Vagina (tissue), 2 donors: ENCODE measurements at regions not wholly inside any gene's neighbourhood (a gene's known extent, or its start where the extent isn't known, plus 50 kb on each side); places are given as distances from the start of the nearest gene placed in this dataset.
"Not testable (repeated sequence)": the region's sequence is repeated elsewhere in the genome, so short reads cannot be mapped to it uniquely, and the experiment has no call there.

Experiments used
- DNase-seq, 2 donors: peaks; one replicate each; pipeline ENCODE4 v3.0.0-alpha.2; 2017; ENCODE audit errors: extremely low spot score in 2 of 2
- H3K27ac ChIP-seq: fragments of 200-600 bp; sonication (generic); one replicate; pipeline ENCODE4 v1.5.1; 2019
- H3K27me3 ChIP-seq: fragments of 200-600 bp; sonication (generic); one replicate; pipeline ENCODE4 v1.5.1; 2019
- H3K36me3 ChIP-seq, 2 donors: fragments of 200-600 bp; sonication (generic); one replicate each; pipeline ENCODE4 v1.5.1; 2017 to 2019
- H3K4me1 ChIP-seq: fragments of 200-600 bp; sonication (generic); one replicate; pipeline ENCODE4 v1.5.1; 2019
- H3K4me3 ChIP-seq, 2 donors: fragments of 200-600 bp; sonication (generic); 1 replicate in 1 of 2; 2 replicates in 1 of 2; pipeline ENCODE4 v1.5.1; 2016 to 2019
- H3K9me3 ChIP-seq: fragments of 200-600 bp; sonication (generic); one replicate; pipeline ENCODE4 v1.5.1; 2019
- POLR2A ChIP-seq, 2 donors: fragments of 450-650 bp; IDR thresholded peaks; one replicate each; pipeline ENCODE4 v1.6.1; 2017; ENCODE audit warnings: antibody characterized with exemption in 2 of 2, mild to moderate bottlenecking in 2 of 2, moderate library complexity in 2 of 2
- POLR2AphosphoS5 ChIP-seq, 2 donors: sonication (generic); formaldehyde crosslinking; IDR thresholded peaks; one replicate each; pipeline ENCODE4 v1.9.0; 2017; ENCODE audit warnings: antibody characterized with exemption in 2 of 2, mild to moderate bottlenecking in 2 of 2, low read depth in 1 of 2; ENCODE audit not compliant: insufficient read depth in 1 of 2
- intact Hi-C: fragments of 100-400 bp; cut with DNase I; formaldehyde crosslinking; loops from one replicate; pipeline ENCODE4 v1.15.1; 2023
- TF ChIP-seq, protein P1 (sequence below), 3 experiments: fragments of 450-650 bp in 2 of 3; fragments of 200-600 bp in 1 of 3; sonication (generic) in 1 of 3; IDR thresholded peaks; one replicate each; pipeline ENCODE4 v1.5.1; 2017 to 2019; ENCODE audit warnings: antibody characterized with exemption in 3 of 3, mild to moderate bottlenecking in 2 of 3, moderate library complexity in 2 of 3

DNA sequence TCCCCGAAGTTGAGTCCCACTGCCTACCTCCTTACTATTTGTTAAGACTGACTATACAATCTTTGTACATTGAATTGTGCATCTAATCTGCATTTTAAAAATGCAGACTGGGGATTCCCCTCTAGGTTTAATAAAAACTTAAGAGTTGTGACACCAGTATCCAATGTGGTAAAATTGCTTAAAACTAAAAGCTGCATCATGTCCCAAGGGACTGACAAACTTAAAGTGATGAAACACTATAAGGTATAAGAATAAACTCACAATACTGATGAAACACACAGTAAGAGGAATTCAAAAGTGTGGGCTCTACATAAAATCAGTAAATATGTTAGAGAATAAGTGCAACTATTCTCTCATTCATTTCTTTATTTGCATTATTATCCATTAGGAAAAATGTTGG lies 1905.1 kb downstream of the MAT2B start:
- no peaks in the 10 kb centered on the region for H3K9me3 ChIP-seq

DNA sequence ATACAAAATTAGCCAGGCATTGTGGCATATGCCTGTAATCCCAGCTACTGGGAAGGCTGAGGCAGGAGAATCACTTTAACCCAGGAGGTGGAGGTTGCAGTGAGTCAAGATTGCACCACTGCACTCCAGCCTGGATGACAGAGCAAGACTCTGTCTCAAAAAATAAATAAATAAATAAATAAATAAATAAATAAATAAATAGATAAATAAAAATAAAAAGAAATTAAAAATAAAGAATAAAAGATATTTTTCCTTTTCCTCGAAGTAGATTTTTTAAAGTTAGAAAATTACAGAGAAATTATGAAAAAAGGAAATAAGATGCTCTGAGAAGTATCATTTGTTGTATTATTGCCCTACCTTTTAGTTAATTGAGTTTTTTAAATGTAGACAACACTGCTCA lies 1906.1 kb downstream of the MAT2B start:
- H3K4me1 ChIP-seq, intact Hi-C loops, H3K9me3 ChIP-seq: not testable (repeated sequence)

More for the DNA sequence above, 1905.1 kb downstream of the MAT2B start:
- no peaks in the 10 kb centered on the region for H3K4me1 ChIP-seq
- DNase-seq, result no peak
- H3K4me3 ChIP-seq, result no peak overlapping the region
- intact Hi-C loops, result no loop called here
- no peak overlapping the region for H3K27ac ChIP-seq
- no peaks in the 10 kb centered on the region for H3K36me3 ChIP-seq
- no peaks in the 10 kb centered on the region for H3K27me3 ChIP-seq
- no peak for TF ChIP-seq POLR2AphosphoS5 (IDR thresholded peaks at IDR 0.05; ENCODE audit: insufficient read depth in 1 of 2, low read depth in 1 of 2)
- no peak for TF ChIP-seq POLR2A (IDR thresholded peaks at IDR 0.05)
- TF ChIP-seq, protein P1, sequence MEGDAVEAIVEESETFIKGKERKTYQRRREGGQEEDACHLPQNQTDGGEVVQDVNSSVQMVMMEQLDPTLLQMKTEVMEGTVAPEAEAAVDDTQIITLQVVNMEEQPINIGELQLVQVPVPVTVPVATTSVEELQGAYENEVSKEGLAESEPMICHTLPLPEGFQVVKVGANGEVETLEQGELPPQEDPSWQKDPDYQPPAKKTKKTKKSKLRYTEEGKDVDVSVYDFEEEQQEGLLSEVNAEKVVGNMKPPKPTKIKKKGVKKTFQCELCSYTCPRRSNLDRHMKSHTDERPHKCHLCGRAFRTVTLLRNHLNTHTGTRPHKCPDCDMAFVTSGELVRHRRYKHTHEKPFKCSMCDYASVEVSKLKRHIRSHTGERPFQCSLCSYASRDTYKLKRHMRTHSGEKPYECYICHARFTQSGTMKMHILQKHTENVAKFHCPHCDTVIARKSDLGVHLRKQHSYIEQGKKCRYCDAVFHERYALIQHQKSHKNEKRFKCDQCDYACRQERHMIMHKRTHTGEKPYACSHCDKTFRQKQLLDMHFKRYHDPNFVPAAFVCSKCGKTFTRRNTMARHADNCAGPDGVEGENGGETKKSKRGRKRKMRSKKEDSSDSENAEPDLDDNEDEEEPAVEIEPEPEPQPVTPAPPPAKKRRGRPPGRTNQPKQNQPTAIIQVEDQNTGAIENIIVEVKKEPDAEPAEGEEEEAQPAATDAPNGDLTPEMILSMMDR (IDR thresholded peaks at IDR 0.05), result no peak

DNA sequence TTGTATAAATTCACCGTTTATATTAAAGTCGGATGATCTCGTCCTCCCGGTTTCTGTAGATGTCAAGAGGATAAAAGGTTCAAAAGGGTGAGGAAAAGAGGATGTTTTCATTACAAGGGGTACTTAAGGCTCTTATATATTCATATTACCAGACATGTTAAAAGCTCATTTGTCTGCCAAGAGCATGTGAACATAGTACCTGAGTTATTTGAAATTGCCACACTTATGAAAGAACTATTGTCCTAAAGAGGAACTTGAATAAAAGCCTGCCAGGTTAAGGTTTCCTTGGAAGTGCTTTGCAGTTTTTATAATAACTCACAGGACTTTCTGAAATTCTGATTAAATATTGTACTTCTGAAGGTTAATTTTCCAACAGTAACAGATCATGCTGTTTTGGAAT lies 1915.1 kb downstream of the MAT2B start:
- H3K36me3 ChIP-seq, result no peaks in the 10 kb centered on the region

More for the DNA sequence above, 1906.1 kb downstream of the MAT2B start:
- not testable (repeated sequence) for H3K27me3 ChIP-seq, H3K36me3 ChIP-seq, DNase-seq, H3K4me3 ChIP-seq, H3K27ac ChIP-seq

DNA sequence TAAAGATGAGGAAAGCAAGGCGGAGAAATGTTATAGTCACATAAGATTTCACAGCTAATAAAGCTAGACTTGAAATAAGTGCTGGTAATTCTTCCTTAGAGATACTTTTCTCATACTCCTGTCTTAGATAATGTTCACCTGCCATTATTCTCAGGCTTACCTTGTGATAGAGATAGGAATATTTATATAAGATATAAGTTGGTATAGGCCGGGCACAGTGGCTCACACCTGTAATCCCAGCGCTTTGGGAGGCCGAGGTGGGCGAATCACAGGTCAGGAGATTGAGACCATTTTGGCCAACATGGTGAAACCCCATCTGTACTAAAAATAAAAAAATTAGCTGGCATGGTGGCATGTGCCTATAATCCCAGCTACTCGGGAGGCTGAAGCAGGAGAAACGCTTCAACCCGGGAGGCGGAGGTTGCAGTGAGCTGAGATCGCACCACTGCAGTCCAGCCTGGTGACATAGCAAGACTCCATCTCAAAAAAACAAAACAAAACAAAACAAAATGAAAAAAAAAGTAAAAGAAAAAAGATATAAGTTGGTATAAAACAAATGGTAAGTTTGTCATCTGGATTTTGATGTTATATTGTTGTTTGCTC lies 1918.4 kb downstream of the MAT2B start:
- no peak overlapping the region for H3K4me3 ChIP-seq
- no peaks in the 10 kb centered on the region for H3K36me3 ChIP-seq
- intact Hi-C loops, result no loop called here
- DNase-seq, result no peak
- H3K27ac ChIP-seq, result no peak overlapping the region
- TF ChIP-seq POLR2AphosphoS5 (IDR thresholded peaks at IDR 0.05; ENCODE audit: insufficient read depth in 1 of 2, low read depth in 1 of 2), result no peak
- TF ChIP-seq POLR2A (IDR thresholded peaks at IDR 0.05), result no peak
- TF ChIP-seq, protein P1 (IDR thresholded peaks at IDR 0.05), result no peak
- H3K4me1 ChIP-seq, result no peaks in the 10 kb centered on the region
- no peaks in the 10 kb centered on the region for H3K27me3 ChIP-seq
- H3K9me3 ChIP-seq, result no peaks in the 10 kb centered on the region

More for the DNA sequence above, 1915.1 kb downstream of the MAT2B start:
- no peak overlapping the region for H3K4me3 ChIP-seq
- no peak overlapping the region for H3K27ac ChIP-seq
- TF ChIP-seq POLR2AphosphoS5 (IDR thresholded peaks at IDR 0.05; ENCODE audit: insufficient read depth in 1 of 2, low read depth in 1 of 2), result no peak
- TF ChIP-seq POLR2A (IDR thresholded peaks at IDR 0.05), result no peak
- TF ChIP-seq, protein P1 (IDR thresholded peaks at IDR 0.05), result no peak
- no peaks in the 10 kb centered on the region for H3K27me3 ChIP-seq
- intact Hi-C loops, result no loop called here
- H3K4me1 ChIP-seq, result no peaks in the 10 kb centered on the region
- H3K9me3 ChIP-seq, result no peaks in the 10 kb centered on the region
- DNase-seq, result no peak

DNA sequence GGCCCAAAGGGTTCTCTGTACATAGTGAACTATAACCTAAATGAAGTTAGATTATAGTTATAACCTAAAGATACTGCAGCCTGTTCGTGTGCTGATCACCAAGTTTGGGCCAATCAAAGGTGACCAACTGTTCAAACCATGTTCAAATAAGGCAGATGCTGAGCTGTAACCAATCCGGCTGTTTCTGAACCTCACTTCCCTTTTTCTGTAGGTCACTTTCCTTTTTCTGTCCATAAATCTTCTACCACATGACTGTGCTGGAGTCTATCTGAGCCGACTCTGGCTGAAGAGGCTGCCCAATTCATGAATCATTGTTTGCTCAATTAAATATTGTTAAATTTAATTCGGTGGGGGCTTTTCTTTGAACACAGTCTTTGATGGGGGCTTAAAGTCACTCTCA lies 1920.2 kb downstream of the MAT2B start:
- no peak for TF ChIP-seq POLR2AphosphoS5 (IDR thresholded peaks at IDR 0.05; ENCODE audit: insufficient read depth in 1 of 2, low read depth in 1 of 2)
- H3K4me1 ChIP-seq, result no peaks in the 10 kb centered on the region
- H3K27ac ChIP-seq, result no peak overlapping the region
- intact Hi-C loops, result no loop called here
- H3K9me3 ChIP-seq, result no peaks in the 10 kb centered on the region
- H3K36me3 ChIP-seq, result no peaks in the 10 kb centered on the region
- no peaks in the 10 kb centered on the region for H3K27me3 ChIP-seq
- DNase-seq, result no peak
- H3K4me3 ChIP-seq, result no peak overlapping the region

DNA sequence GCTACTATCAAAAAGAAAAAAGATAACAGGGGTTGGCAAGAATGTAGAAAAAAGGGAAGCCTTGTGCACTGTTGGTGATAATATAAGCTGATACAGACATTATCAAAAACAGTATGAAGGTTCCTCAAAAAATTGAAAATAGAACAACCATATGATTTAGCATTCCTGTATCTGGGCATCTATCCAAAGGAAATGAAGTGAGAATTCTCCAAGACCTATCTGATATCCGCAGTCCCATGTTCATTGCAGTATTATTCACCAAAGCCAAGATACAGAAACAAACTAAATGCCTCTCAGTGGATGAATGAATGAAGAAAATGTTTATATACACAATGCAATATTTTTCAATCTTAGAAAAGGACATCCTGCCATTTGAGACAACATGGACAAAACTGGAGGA lies 1943.3 kb downstream of the MAT2B start:
- no peak for DNase-seq
- Histone ChIP-seq H3K9me3 (no peaks in the 10 kb centered on the region), H3K4me3 (no peak overlapping the region), H3K36me3 (no peaks in the 10 kb centered on the region), H3K27me3 (no peaks in the 10 kb centered on the region), H3K4me1 (no peaks in the 10 kb centered on the region), H3K27ac (no peak overlapping the region)
- no peak for TF ChIP-seq POLR2AphosphoS5 (IDR thresholded peaks at IDR 0.05; ENCODE audit: insufficient read depth in 1 of 2, low read depth in 1 of 2)
- no peak for TF ChIP-seq POLR2A (IDR thresholded peaks at IDR 0.05)
- TF ChIP-seq, protein P1 (IDR thresholded peaks at IDR 0.05), result no peak
- intact Hi-C loops, result no loop called here
